H7 (cell line): ENCODE measurements at regions not wholly inside any gene's neighbourhood (a gene's known extent, or its start where the extent isn't known, plus 50 kb on each side); places are given as distances from the start of the nearest gene placed in this dataset.

Experiments used
- DNase-seq: peaks from one replicate; pipeline ENCODE4 v3.0.0; 2012
- H3K27me3 ChIP-seq: 2 replicates; pipeline ENCODE4 v1.6.0; 2011; ENCODE audit warnings: mild to moderate bottlenecking, low read length; ENCODE audit not compliant: control insufficient read depth, insufficient read depth
- H3K36me3 ChIP-seq: replicated peaks from 2 replicates; pipeline ENCODE4 v1.5.1; 2011; ENCODE audit warnings: low read length; ENCODE audit not compliant: control insufficient read depth, insufficient read depth
- H3K4me3 ChIP-seq: 2 replicates; pipeline ENCODE4 v1.5.1; 2011; ENCODE audit warnings: low read depth, mild to moderate bottlenecking, control low read depth, low read length, moderate library complexity; ENCODE audit not compliant: insufficient read depth

- no peak for DNase-seq
- H3K27me3 ChIP-seq: no peaks in the 10 kb centered on the region
- H3K36me3 ChIP-seq: no peaks in the 10 kb centered on the region; the same call in 1 of the 2 replicates
- H3K4me3 ChIP-seq: no peak overlapping the region
These were observed 59.6 kb upstream of the ADAMTS19 start for GRCh38 chr5:129400395-129400983.

- Histone ChIP-seq H3K27me3 (no peaks in the 10 kb centered on the region), H3K4me3 (no peak overlapping the region), H3K36me3 (no peaks in the 10 kb centered on the region)
- no peak for DNase-seq
These were observed 54.9 kb upstream of the ADAMTS19 start for GRCh38 chr5:129405222-129405621.

- H3K4me3 ChIP-seq: no peak overlapping the region
- no peaks in the 10 kb centered on the region for H3K36me3 ChIP-seq
- DNase-seq: no peak
- H3K27me3 ChIP-seq: no peaks in the 10 kb centered on the region
These were observed 53.7 kb upstream of the ADAMTS19 start for GRCh38 chr5:129406440-129406839.
